Neuronal stem cell (in vitro differentiated cells): ENCODE measurements at regions not wholly inside any gene's neighbourhood (a gene's known extent, or its start where the extent isn't known, plus 50 kb on each side); places are given as distances from the start of the nearest gene placed in this dataset.

ENCODE experiments used
- DNase-seq: peaks from one replicate; pipeline ENCODE4 v3.0.0-alpha.2; 2013; ENCODE audit warnings: low spot score
- H2AFZ ChIP-seq: one replicate; pipeline ENCODE4 v1.6.1; 2013; ENCODE audit warnings: mild to moderate bottlenecking, low read length, inconsistent platforms
- H2AK5ac ChIP-seq: 2 replicates; pipeline ENCODE4 v1.6.1; 2013; ENCODE audit warnings: low read depth, mild to moderate bottlenecking, inconsistent platforms, low read length, moderate library complexity, mixed read lengths
- H2BK120ac ChIP-seq: 2 replicates; pipeline ENCODE4 v1.6.1; 2013; ENCODE audit warnings: low read depth, mild to moderate bottlenecking, inconsistent platforms, low read length, moderate library complexity, mixed read lengths
- H2BK12ac ChIP-seq: one replicate; pipeline ENCODE4 v1.6.1; 2013; ENCODE audit warnings: low read length, inconsistent platforms
- H2BK15ac ChIP-seq: 2 replicates; pipeline ENCODE4 v1.6.1; 2013; ENCODE audit warnings: mild to moderate bottlenecking, low read length, inconsistent platforms, mixed read lengths
- H2BK5ac ChIP-seq: one replicate; pipeline ENCODE4 v1.6.1; 2013; ENCODE audit warnings: inconsistent platforms, mild to moderate bottlenecking, low read length, moderate library complexity
- H3K14ac ChIP-seq: one replicate; pipeline ENCODE4 v1.6.1; 2013; ENCODE audit warnings: low read length, inconsistent platforms
- H3K18ac ChIP-seq: 2 replicates; pipeline ENCODE4 v1.6.1; 2013; ENCODE audit warnings: low read length, inconsistent platforms
- H3K23ac ChIP-seq: 2 replicates; pipeline ENCODE4 v1.6.1; 2013; ENCODE audit warnings: low read depth, mild to moderate bottlenecking, mixed read lengths, low read length, inconsistent platforms; ENCODE audit not compliant: poor library complexity
- H3K27ac ChIP-seq: replicated peaks from 3 replicates; pipeline ENCODE4 v1.5.1; 2013; ENCODE audit warnings: low read length, inconsistent platforms
- H3K27me3 ChIP-seq, 3 experiments: 2 replicates each; pipeline ENCODE4 v1.6.1; 2013; ENCODE audit warnings: low read length in 3 of 3, mild to moderate bottlenecking in 2 of 3, inconsistent platforms in 1 of 3, low read depth in 1 of 3, mixed read lengths in 1 of 3, moderate library complexity in 1 of 3; ENCODE audit not compliant: control insufficient read depth in 3 of 3, insufficient read depth in 3 of 3
- H3K36me3 ChIP-seq, 2 donors: replicated peaks in 1 of 2; 2 replicates each; pipeline ENCODE4 v1.6.1; 2013; ENCODE audit warnings: low read length in 2 of 2; ENCODE audit not compliant: control insufficient read depth in 2 of 2, insufficient read depth in 2 of 2
- H3K4ac ChIP-seq: 2 replicates; pipeline ENCODE4 v1.6.1; 2013; ENCODE audit warnings: inconsistent platforms, mild to moderate bottlenecking, low read length, moderate library complexity
- H3K4me1 ChIP-seq, 2 donors: 1 replicate in 1 of 2; 2 replicates in 1 of 2; pipeline ENCODE4 v1.6.1; 2013; ENCODE audit warnings: low read length in 2 of 2, low read depth in 1 of 2; ENCODE audit not compliant: control insufficient read depth in 2 of 2, insufficient read depth in 1 of 2
- H3K4me2 ChIP-seq: one replicate; pipeline ENCODE4 v1.6.1; 2013; ENCODE audit warnings: mild to moderate bottlenecking, low read length, inconsistent platforms; ENCODE audit not compliant: insufficient read depth, poor library complexity, severe bottlenecking
- H3K4me3 ChIP-seq, 2 donors: 2 replicates each; pipeline ENCODE4 v1.5.1; 2013; ENCODE audit warnings: low read length in 2 of 2, mild to moderate bottlenecking in 2 of 2, inconsistent platforms in 1 of 2, moderate library complexity in 1 of 2
- H3K79me1 ChIP-seq: one replicate; pipeline ENCODE4 v1.6.1; 2013; ENCODE audit warnings: low read depth, mild to moderate bottlenecking, inconsistent platforms, low read length, moderate library complexity
- H3K9ac ChIP-seq: one replicate; pipeline ENCODE4 v1.6.1; 2013; ENCODE audit warnings: mild to moderate bottlenecking, low read depth, low read length, inconsistent platforms; ENCODE audit not compliant: poor library complexity
- H3K9me3 ChIP-seq, 2 donors: replicated peaks in 1 of 2; 2 replicates each; pipeline versions ENCODE3 to v1.6.1; 2013; ENCODE audit warnings: low read length in 2 of 2, mild to moderate bottlenecking in 2 of 2, inconsistent platforms in 1 of 2, low read depth in 1 of 2, mixed read lengths in 1 of 2, moderate library complexity in 1 of 2; ENCODE audit not compliant: control insufficient read depth in 2 of 2, insufficient read depth in 1 of 2
- H4K8ac ChIP-seq: one replicate; pipeline ENCODE4 v1.6.1; 2013; ENCODE audit warnings: low read depth, mild to moderate bottlenecking, inconsistent platforms, low read length, moderate library complexity
- H4K91ac ChIP-seq: one replicate; pipeline ENCODE4 v1.6.1; 2013; ENCODE audit warnings: low read length, low read depth, mild to moderate bottlenecking, inconsistent platforms; ENCODE audit not compliant: poor library complexity
- WGBS, 2 donors: extraction: QIAGEN DNeasy Blood & Tissue Kit; methylation state at CpG; one replicate each; pipeline ENCODE4 v1.1.7; 2013; ENCODE audit warnings: missing lambda C conversion rate in 2 of 2, mixed read lengths in 1 of 2; ENCODE audit not compliant: insufficient read length in 2 of 2, insufficient replicate concordance in 1 of 2; ENCODE audit errors: extremely low coverage in 2 of 2; 5-methylcytosine and 5-hydroxymethylcytosine counted together

- WGBS, 2 donors: no CpG with 5 or more reads among the region's 9 CpGs
- Histone ChIP-seq H4K8ac (no peak overlapping the region), H4K91ac (no peak overlapping the region), H3K27me3 (peaks cover 0 to 39% (median 0%) of the 10 kb centered on the region in 3 experiments), H3K18ac (no peak overlapping the region), H2BK5ac (no peak overlapping the region), H3K4me3 (no peak overlapping the region), H3K23ac (no peak overlapping the region), H3K4me1 (peaks cover 0 to 11% of the 10 kb centered on the region in 2 donors), H2BK120ac (no peak overlapping the region), H3K36me3 (no peaks in the 10 kb centered on the region), H3K4me2 (no peak overlapping the region), H2BK12ac (no peak overlapping the region), H3K27ac (no peak overlapping the region), H3K4ac (no peak overlapping the region), H3K14ac (no peak overlapping the region), H2BK15ac (no peak overlapping the region), H3K9ac (no peak overlapping the region), H2AK5ac (no peak overlapping the region), H3K9me3 (no peaks in the 10 kb centered on the region), H2AFZ (no peak overlapping the region), H3K79me1 (no peaks in the 10 kb centered on the region)
- DNase-seq: no peak
These were observed 112.7 kb upstream of the EGLN3 start for GRCh38 chr14:34063470-34064164.

- no peak overlapping the region for H3K9ac ChIP-seq
These were observed 112.2 kb upstream of the EGLN3 start for GRCh38 chr14:34063042-34063441.

GRCh38 chr14:34062353-34062973 lies 111.6 kb upstream of the EGLN3 start:
- no peak overlapping the region for H2BK5ac ChIP-seq
- H2BK12ac ChIP-seq: no peak overlapping the region
- no peak overlapping the region for H3K18ac ChIP-seq
- H3K4me2 ChIP-seq: no peak overlapping the region
- H3K4ac ChIP-seq: no peak overlapping the region
- peak overlapping the region; percentile 21 for H2BK15ac ChIP-seq
- H3K36me3 ChIP-seq: no peaks in the 10 kb centered on the region
- no peaks in the 10 kb centered on the region for H3K79me1 ChIP-seq
- no CpG with 5 or more reads among the region's 8 CpGs for WGBS, 2 donors
- H3K4me1 ChIP-seq: peaks cover 0 to 11% of the 10 kb centered on the region in 2 donors
- peak overlapping the region; percentile 54 for H4K91ac ChIP-seq
- H3K14ac ChIP-seq: no peak overlapping the region
- H3K4me3 ChIP-seq: no peak overlapping the region
- no peaks in the 10 kb centered on the region for H3K9me3 ChIP-seq
- H3K27me3 ChIP-seq: peaks cover 0 to 42% (median 0%) of the 10 kb centered on the region in 3 experiments
- H2AK5ac ChIP-seq: no peak overlapping the region
- no peak overlapping the region for H3K9ac ChIP-seq
- no peak overlapping the region for H2AFZ ChIP-seq
- no peak overlapping the region for H3K23ac ChIP-seq
- H2BK120ac ChIP-seq: no peak overlapping the region
- no peak overlapping the region for H4K8ac ChIP-seq
- H3K27ac ChIP-seq: no peak overlapping the region
- DNase-seq: no peak

More at GRCh38 chr14:34063042-34063441, 112.2 kb upstream of the EGLN3 start:
- no peaks in the 10 kb centered on the region for H3K79me1 ChIP-seq
- no peak overlapping the region for H2AFZ ChIP-seq
- WGBS, 2 donors: no CpG with 5 or more reads among the region's 1 CpG
- no peaks in the 10 kb centered on the region for H3K9me3 ChIP-seq
- no peak overlapping the region for H3K4me3 ChIP-seq
- no peak overlapping the region for H4K8ac ChIP-seq
- no peak overlapping the region for H3K14ac ChIP-seq
- peaks cover 0 to 11% of the 10 kb centered on the region in 2 donors for H3K4me1 ChIP-seq
- no peak overlapping the region for H2BK5ac ChIP-seq
- H3K27me3 ChIP-seq: peaks cover 0 to 43% (median 0%) of the 10 kb centered on the region in 3 experiments
- no peak overlapping the region for H3K18ac ChIP-seq
- H3K4ac ChIP-seq: no peak overlapping the region
- H3K23ac ChIP-seq: no peak overlapping the region
- no peak overlapping the region for H3K4me2 ChIP-seq
- H2BK15ac ChIP-seq: no peak overlapping the region
- no peak overlapping the region for H2BK120ac ChIP-seq
- H2AK5ac ChIP-seq: no peak overlapping the region
- no peak overlapping the region for H3K27ac ChIP-seq
- no peak for DNase-seq
- no peaks in the 10 kb centered on the region for H3K36me3 ChIP-seq
- no peak overlapping the region for H4K91ac ChIP-seq
- H2BK12ac ChIP-seq: no peak overlapping the region

- DNase-seq: no peak
- Histone ChIP-seq H3K9ac (no peak overlapping the region), H2BK120ac (no peak overlapping the region), H3K4me1 (peaks cover 0 to 11% of the 10 kb centered on the region in 2 donors), H3K18ac (peak overlapping the region; percentile 99), H3K4me2 (peak overlapping the region; percentile 75), H3K4me3 (peak overlapping the region; percentile 47 to 81), H4K8ac (no peak overlapping the region), H3K27me3 (peaks cover 0 to 42% (median 0%) of the 10 kb centered on the region in 3 experiments), H2AK5ac (no peak overlapping the region), H3K36me3 (no peaks in the 10 kb centered on the region), H3K14ac (no peak overlapping the region), H4K91ac (no peak overlapping the region), H3K23ac (peak overlapping the region; percentile 22), H2BK5ac (no peak overlapping the region), H3K27ac (no peak overlapping the region), H2BK12ac (no peak overlapping the region), H3K9me3 (no peaks in the 10 kb centered on the region), H2AFZ (peak overlapping the region; percentile 97), H3K4ac (no peak overlapping the region), H2BK15ac (peak overlapping the region; percentile 68), H3K79me1 (no peaks in the 10 kb centered on the region)
- WGBS, 2 donors: no CpG with 5 or more reads among the region's 16 CpGs
These were observed 109.8 kb upstream of the EGLN3 start for GRCh38 chr14:34060651-34060999.
